GM23248 (cell line): ENCODE measurements at regions not wholly inside any gene's neighbourhood (a gene's known extent, or its start where the extent isn't known, plus 50 kb on each side); places are given as distances from the start of the nearest gene placed in this dataset.
"Not testable (repeated sequence)": the region's sequence is repeated elsewhere in the genome, so short reads cannot be mapped to it uniquely, and the experiment has no call there.

Experiments used
- DNase-seq: peaks from one replicate; pipeline ENCODE4 v3.0.0-alpha.2; 2015
- H2AFZ ChIP-seq: fragments of 200-600 bp; sonication (generic); 2 replicates; pipeline ENCODE4 v1.6.1; 2016; ENCODE audit warnings: antibody characterized with exemption
- H3F3A ChIP-seq: fragments of 200-600 bp; sonication (generic); 2 replicates; pipeline ENCODE4 v1.6.1; 2016; ENCODE audit warnings: mild to moderate bottlenecking, antibody characterized with exemption, mixed run types; ENCODE audit not compliant: insufficient read depth
- H3K27ac ChIP-seq: fragments of 200-600 bp; sonication (generic); 2 replicates; pipeline ENCODE4 v1.5.1; 2016; ENCODE audit warnings: mild to moderate bottlenecking
- H3K27me3 ChIP-seq: fragments of 200-600 bp; sonication (generic); replicated peaks from 2 replicates; pipeline ENCODE4 v1.6.1; 2016; ENCODE audit warnings: mild to moderate bottlenecking; ENCODE audit not compliant: insufficient read depth
- H3K36me3 ChIP-seq: fragments of 200-600 bp; sonication (generic); 2 replicates; pipeline ENCODE4 v1.6.1; 2016; ENCODE audit warnings: low read depth, mild to moderate bottlenecking
- H3K4me1 ChIP-seq: fragments of 200-600 bp; sonication (generic); 2 replicates; pipeline ENCODE4 v1.6.1; 2016; ENCODE audit warnings: mild to moderate bottlenecking; ENCODE audit not compliant: insufficient read depth
- H3K4me2 ChIP-seq: fragments of 200-600 bp; sonication (generic); one replicate; pipeline ENCODE4 v1.6.1; 2016; ENCODE audit warnings: mild to moderate bottlenecking; ENCODE audit not compliant: unreplicated experiment
- H3K4me3 ChIP-seq: fragments of 200-600 bp; sonication (generic); 2 replicates; pipeline ENCODE4 v1.5.1; 2016; ENCODE audit warnings: mild to moderate bottlenecking
- H3K79me2 ChIP-seq: fragments of 200-600 bp; sonication (generic); 2 replicates; pipeline ENCODE4 v1.6.1; 2016; ENCODE audit warnings: mild to moderate bottlenecking; ENCODE audit not compliant: insufficient read depth
- H3K9ac ChIP-seq: fragments of 200-600 bp; sonication (generic); 2 replicates; pipeline ENCODE4 v1.6.1; 2016; ENCODE audit warnings: mild to moderate bottlenecking
- H3K9me2 ChIP-seq: fragments of 200-600 bp; sonication (generic); 2 replicates; pipeline ENCODE4 v1.6.1; 2016; ENCODE audit warnings: mixed run types, mild to moderate bottlenecking, moderate library complexity; ENCODE audit not compliant: insufficient read depth
- H3K9me3 ChIP-seq: fragments of 200-600 bp; sonication (generic); one replicate; pipeline ENCODE4 v1.6.1; 2017; ENCODE audit warnings: low read depth
- H4K20me1 ChIP-seq: fragments of 200-600 bp; sonication (generic); 2 replicates; pipeline ENCODE4 v1.6.0; 2016; ENCODE audit not compliant: insufficient read depth
- EZH2 ChIP-seq: fragments of 200-600 bp; sonication (generic); IDR thresholded peaks from 2 replicates; pipeline ENCODE4 v1.6.1; 2018; ENCODE audit warnings: antibody characterized with exemption, mild to moderate bottlenecking; ENCODE audit not compliant: insufficient read depth, poor library complexity, severe bottlenecking
- EZH2phosphoT487 ChIP-seq: fragments of 200-600 bp; sonication (generic); IDR thresholded peaks from 2 replicates; pipeline ENCODE4 v1.6.1; 2018; ENCODE audit warnings: antibody characterized with exemption, moderate library complexity, mild to moderate bottlenecking, low read depth; ENCODE audit not compliant: insufficient read depth
- WGBS, 2 experiments: methylation state at CpG; one replicate each; pipeline ENCODE4 v1.1.6; 2015 to 2017; ENCODE audit warnings: low lambda C conversion rate in 2 of 2, low coverage in 1 of 2; ENCODE audit errors: missing lambda C conversion rate in 2 of 2; 5-methylcytosine and 5-hydroxymethylcytosine counted together
- in situ Hi-C: fragments of 300-500 bp; cut with MboI; formaldehyde crosslinking; loops from 2 replicates; pipeline ENCODE4 v1.15.0; 2020

- no peak overlapping the region for H3K9ac ChIP-seq
- no peaks in the 10 kb centered on the region for H3K9me2 ChIP-seq
- H3K27ac ChIP-seq = no peak overlapping the region
- no peaks in the 10 kb centered on the region for H3K27me3 ChIP-seq
- H3K36me3 ChIP-seq = no peaks in the 10 kb centered on the region
- WGBS, 2 experiments = 38 to 39% methylated on average over 1 of the region's 1 CpG
- H3F3A ChIP-seq = no peaks in the 10 kb centered on the region
- in situ Hi-C loops = no loop called here
- H3K79me2 ChIP-seq = no peaks in the 10 kb centered on the region
- H3K4me2 ChIP-seq = no peak overlapping the region
- DNase-seq = no peak
- H3K4me1 ChIP-seq = no peaks in the 10 kb centered on the region
- H3K4me3 ChIP-seq = no peak overlapping the region
- H2AFZ ChIP-seq = no peak overlapping the region
- no peaks in the 10 kb centered on the region for H3K9me3 ChIP-seq
- no peaks in the 10 kb centered on the region for H4K20me1 ChIP-seq
- TF ChIP-seq EZH2phosphoT487 = no peak
- no peak for TF ChIP-seq EZH2
Observed at GRCh38 chr4:160100316-160100715, 997.4 kb downstream of the RAPGEF2 start.

GRCh38 chr4:160110891-160111290 is 1008.0 kb downstream of the RAPGEF2 start:
- no peak overlapping the region for H3K4me2 ChIP-seq
- in situ Hi-C loops = no loop called here
- H3K9me3 ChIP-seq = no peaks in the 10 kb centered on the region
- no peaks in the 10 kb centered on the region for H3F3A ChIP-seq
- 14 to 24% methylated on average over 3 of the region's 3 CpGs for WGBS, 2 experiments
- H3K9me2 ChIP-seq = no peaks in the 10 kb centered on the region
- DNase-seq = no peak
- H3K9ac ChIP-seq = no peak overlapping the region
- H3K27ac ChIP-seq = no peak overlapping the region
- no peaks in the 10 kb centered on the region for H3K36me3 ChIP-seq
- no peaks in the 10 kb centered on the region for H3K27me3 ChIP-seq
- no peaks in the 10 kb centered on the region for H3K79me2 ChIP-seq
- H4K20me1 ChIP-seq = no peaks in the 10 kb centered on the region
- no peak overlapping the region for H3K4me3 ChIP-seq
- no peak overlapping the region for H2AFZ ChIP-seq
- no peak for TF ChIP-seq EZH2
- TF ChIP-seq EZH2phosphoT487 = no peak
- no peaks in the 10 kb centered on the region for H3K4me1 ChIP-seq

- Histone ChIP-seq H3K27me3 (no peaks in the 10 kb centered on the region), H3K9ac (no peak overlapping the region), H3K4me3 (no peak overlapping the region), H2AFZ (no peak overlapping the region), H3K4me1 (no peaks in the 10 kb centered on the region), H3K79me2 (no peaks in the 10 kb centered on the region), H3K36me3 (no peaks in the 10 kb centered on the region), H3K9me3 (no peaks in the 10 kb centered on the region), H3K4me2 (no peak overlapping the region), H3F3A (no peaks in the 10 kb centered on the region), H3K27ac (no peak overlapping the region), H4K20me1 (no peaks in the 10 kb centered on the region), H3K9me2 (no peaks in the 10 kb centered on the region)
- TF ChIP-seq EZH2phosphoT487 (no peak), EZH2 (no peak)
- in situ Hi-C loops = no loop called here
- no peak for DNase-seq
Observed at GRCh38 chr4:160117686-160118085, 1014.8 kb downstream of the RAPGEF2 start.

GRCh38 chr4:160125576-160126287 is 1022.9 kb downstream of the RAPGEF2 start:
- H3K79me2 ChIP-seq, H3K4me1 ChIP-seq, H3K9me2 ChIP-seq, H2AFZ ChIP-seq, H3K4me3 ChIP-seq, H3K9ac ChIP-seq, H4K20me1 ChIP-seq, DNase-seq, H3K9me3 ChIP-seq, H3F3A ChIP-seq, H3K27me3 ChIP-seq, H3K4me2 ChIP-seq, H3K36me3 ChIP-seq, H3K27ac ChIP-seq, in situ Hi-C loops: not testable (repeated sequence)
- WGBS, 2 experiments = 51 to 55% methylated on average over 24 of the region's 24 CpGs

- no peaks in the 10 kb centered on the region for H4K20me1 ChIP-seq
- no peak overlapping the region for H3K9ac ChIP-seq
- TF ChIP-seq EZH2phosphoT487 = no peak
- TF ChIP-seq EZH2 = no peak
- H3K36me3 ChIP-seq = no peaks in the 10 kb centered on the region; the same call in 1 of the 2 replicates
- no peak overlapping the region for H3K4me3 ChIP-seq
- no peaks in the 10 kb centered on the region for H3K9me2 ChIP-seq
- H3K27me3 ChIP-seq = no peaks in the 10 kb centered on the region
- H3K27ac ChIP-seq = no peak overlapping the region
- H3F3A ChIP-seq = no peaks in the 10 kb centered on the region
- H3K4me2 ChIP-seq = no peak overlapping the region
- no peak for DNase-seq
- H3K79me2 ChIP-seq = no peaks in the 10 kb centered on the region
- H3K4me1 ChIP-seq = no peaks in the 10 kb centered on the region
- in situ Hi-C loops = no loop called here
- peaks cover 3% of the 10 kb centered on the region for H3K9me3 ChIP-seq
- H2AFZ ChIP-seq = no peak overlapping the region
Observed at GRCh38 chr4:160127211-160127610, 1024.3 kb downstream of the RAPGEF2 start.
